Sigmoid colon (tissue), 6 donors: ENCODE measurements at regions not wholly inside any gene's neighbourhood (a gene's known extent, or its start where the extent isn't known, plus 50 kb on each side); places are given as distances from the start of the nearest gene placed in this dataset.
"Not testable (repeated sequence)": the region's sequence is repeated elsewhere in the genome, so short reads cannot be mapped to it uniquely, and the experiment has no call there.

Source experiments
- DNase-seq: peaks from one replicate; pipeline ENCODE4 v3.0.0-alpha.2; 2019
- H3K27ac ChIP-seq, 4 donors: fragments of 200-600 bp; sonication (generic); one replicate each; pipeline ENCODE4 v1.5.1; 2016 to 2019; ENCODE audit warnings: mild to moderate bottlenecking in 1 of 4
- H3K27me3 ChIP-seq, 3 donors: fragments of 200-600 bp; sonication (generic); one replicate each; pipeline ENCODE4 v1.5.1; 2019; ENCODE audit warnings: mild to moderate bottlenecking in 1 of 3
- H3K36me3 ChIP-seq, 4 donors: fragments of 200-600 bp; sonication (generic); one replicate each; pipeline ENCODE4 v1.5.1; 2016 to 2019
- H3K4me1 ChIP-seq, 4 donors: fragments of 200-600 bp; sonication (generic); one replicate each; pipeline ENCODE4 v1.5.1; 2017 to 2019
- H3K4me3 ChIP-seq, 4 donors: fragments of 200-600 bp; sonication (generic); one replicate each; pipeline ENCODE4 v1.5.1; 2017 to 2019; ENCODE audit warnings: mild to moderate bottlenecking in 2 of 4, moderate library complexity in 1 of 4
- H3K9me3 ChIP-seq, 4 donors: fragments of 200-600 bp in 3 of 4; sonication (generic) in 3 of 4; one replicate each; pipeline versions ENCODE4 v1.5.1 to v1.6.1; 2013 to 2019
- EP300 ChIP-seq, 4 donors: sonication (generic); formaldehyde crosslinking; IDR thresholded peaks; one replicate each; pipeline ENCODE4 v1.6.1; 2017; ENCODE audit warnings: antibody characterized with exemption in 4 of 4
- POLR2A ChIP-seq, 2 donors: fragments of 450-650 bp; IDR thresholded peaks; one replicate each; pipeline ENCODE4 v1.6.1; 2016; ENCODE audit warnings: antibody characterized with exemption in 2 of 2, mild to moderate bottlenecking in 2 of 2, moderate library complexity in 2 of 2
- POLR2AphosphoS5 ChIP-seq, 4 donors: sonication (generic); formaldehyde crosslinking; IDR thresholded peaks; one replicate each; pipeline ENCODE4 v1.6.1; 2017; ENCODE audit warnings: antibody characterized with exemption in 4 of 4
- WGBS, 2 donors: extraction: QIAGEN DNeasy Blood & Tissue Kit; methylation state at CpG; one replicate each; pipeline ENCODE4 v1.1.7; 2013; 5-methylcytosine and 5-hydroxymethylcytosine counted together
- intact Hi-C: fragments of 100-400 bp; cut with DNase I; formaldehyde crosslinking; loops from one replicate; pipeline ENCODE4 v1.15.1; 2023
- TF ChIP-seq, protein P1 (sequence below), 4 experiments: fragments of 450-650 bp in 3 of 4; fragments of 200-600 bp in 1 of 4; IDR thresholded peaks; one replicate each; pipeline ENCODE4 v1.5.1; 2016 to 2019; ENCODE audit warnings: antibody characterized with exemption in 4 of 4, mild to moderate bottlenecking in 3 of 4, moderate library complexity in 2 of 4
- donor health status: healthy with polysubstance abuse.
- donor health status: healthy.

DNA sequence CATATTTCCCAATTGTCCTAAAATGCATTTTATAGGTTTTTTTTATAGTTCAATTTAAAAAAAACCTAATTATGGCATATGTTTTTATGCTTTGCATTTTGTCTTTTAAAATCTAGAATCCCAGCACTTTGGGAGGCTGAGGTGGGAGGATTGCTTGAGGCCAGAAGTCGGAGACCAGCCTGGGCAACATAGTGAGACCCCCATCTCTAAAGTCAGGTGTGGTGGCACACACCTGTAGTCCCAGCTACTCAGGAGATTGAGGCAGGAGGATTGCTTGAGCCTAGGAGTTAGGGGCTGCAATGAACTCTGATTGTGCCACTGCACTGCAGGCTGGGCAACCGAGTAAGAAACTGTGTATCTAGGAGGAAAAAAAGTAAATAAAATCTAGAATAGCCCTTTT lies 137.2 kb upstream of the POU3F1 start:
- Histone ChIP-seq H3K27me3 (peaks cover 0 to 4% (median 0%) of the 10 kb centered on the region in 3 donors), H3K4me1 (no peaks in the 10 kb centered on the region), H3K27ac (no peak overlapping the region), H3K9me3 (peaks cover 0 to 3% (median 0%) of the 10 kb centered on the region in 4 donors), H3K36me3 (no peaks in the 10 kb centered on the region), H3K4me3 (no peak overlapping the region)
- WGBS, 2 donors, result 51 to 79% methylated on average over 2 of the region's 2 CpGs
- DNase-seq, result no peak
- TF ChIP-seq POLR2AphosphoS5 (IDR thresholded peaks at IDR 0.05) (no peak), EP300 (IDR thresholded peaks at IDR 0.05) (no peak), POLR2A (IDR thresholded peaks at IDR 0.05) (no peak)
- TF ChIP-seq, protein P1, sequence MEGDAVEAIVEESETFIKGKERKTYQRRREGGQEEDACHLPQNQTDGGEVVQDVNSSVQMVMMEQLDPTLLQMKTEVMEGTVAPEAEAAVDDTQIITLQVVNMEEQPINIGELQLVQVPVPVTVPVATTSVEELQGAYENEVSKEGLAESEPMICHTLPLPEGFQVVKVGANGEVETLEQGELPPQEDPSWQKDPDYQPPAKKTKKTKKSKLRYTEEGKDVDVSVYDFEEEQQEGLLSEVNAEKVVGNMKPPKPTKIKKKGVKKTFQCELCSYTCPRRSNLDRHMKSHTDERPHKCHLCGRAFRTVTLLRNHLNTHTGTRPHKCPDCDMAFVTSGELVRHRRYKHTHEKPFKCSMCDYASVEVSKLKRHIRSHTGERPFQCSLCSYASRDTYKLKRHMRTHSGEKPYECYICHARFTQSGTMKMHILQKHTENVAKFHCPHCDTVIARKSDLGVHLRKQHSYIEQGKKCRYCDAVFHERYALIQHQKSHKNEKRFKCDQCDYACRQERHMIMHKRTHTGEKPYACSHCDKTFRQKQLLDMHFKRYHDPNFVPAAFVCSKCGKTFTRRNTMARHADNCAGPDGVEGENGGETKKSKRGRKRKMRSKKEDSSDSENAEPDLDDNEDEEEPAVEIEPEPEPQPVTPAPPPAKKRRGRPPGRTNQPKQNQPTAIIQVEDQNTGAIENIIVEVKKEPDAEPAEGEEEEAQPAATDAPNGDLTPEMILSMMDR (IDR thresholded peaks at IDR 0.05), result no peak
- intact Hi-C loops, result no loop called here

DNA sequence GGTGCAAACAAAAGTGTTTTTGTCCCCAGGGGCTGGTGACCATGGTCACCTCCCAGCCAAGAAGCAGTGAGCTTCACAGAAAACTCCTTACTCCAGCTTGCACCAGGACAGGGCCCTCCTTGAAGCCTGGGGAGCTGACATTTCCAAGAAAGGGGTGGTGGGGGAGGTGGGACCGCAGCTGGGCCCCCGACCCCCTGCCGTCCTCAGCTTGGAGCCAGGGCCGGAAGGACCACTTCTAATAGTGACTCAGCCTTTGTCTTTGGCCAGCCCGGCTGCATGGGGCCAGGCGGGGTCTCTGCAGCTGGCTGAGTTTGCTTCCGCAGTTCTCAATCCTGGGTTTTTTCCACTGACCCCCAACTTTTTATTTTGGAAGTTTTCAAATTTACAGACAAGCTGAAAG lies 136.5 kb upstream of the POU3F1 start:
- no peak for DNase-seq

DNA sequence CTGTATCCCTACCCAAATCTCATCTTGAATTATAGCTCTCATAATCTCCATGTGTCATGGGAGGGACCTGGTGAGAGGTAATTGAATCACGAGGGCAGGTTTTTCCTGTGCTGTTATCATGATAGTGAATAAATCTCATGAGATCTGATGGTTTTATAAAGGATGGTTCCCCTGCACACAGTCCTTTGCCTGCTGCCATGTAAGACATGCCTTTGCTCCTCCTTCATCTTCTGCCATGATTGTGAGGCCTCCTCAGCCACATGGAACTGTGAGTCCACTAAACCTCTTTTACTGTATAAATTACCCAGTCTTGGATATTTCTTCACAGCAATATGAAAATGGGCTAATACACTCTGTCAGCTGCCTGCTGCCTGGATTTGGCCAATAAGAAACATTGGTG lies 133.8 kb upstream of the POU3F1 start:
- H3K4me3 ChIP-seq, H3K9me3 ChIP-seq, DNase-seq, H3K36me3 ChIP-seq, H3K4me1 ChIP-seq, H3K27me3 ChIP-seq, H3K27ac ChIP-seq, intact Hi-C loops: not testable (repeated sequence)
- WGBS, 2 donors, result 58 to 85% methylated on average over 1 of the region's 1 CpG

More for the DNA sequence above, 136.5 kb upstream of the POU3F1 start:
- TF ChIP-seq EP300 (IDR thresholded peaks at IDR 0.05), result no peak
- TF ChIP-seq POLR2AphosphoS5 (IDR thresholded peaks at IDR 0.05), result no peak
- no peak for TF ChIP-seq POLR2A (IDR thresholded peaks at IDR 0.05)
- TF ChIP-seq, protein P1 (IDR thresholded peaks at IDR 0.05), result no peak
- no peak overlapping the region for H3K27ac ChIP-seq
- intact Hi-C loops, result no loop called here
- peaks cover 0 to 4% (median 0%) of the 10 kb centered on the region in 3 donors for H3K27me3 ChIP-seq
- H3K4me1 ChIP-seq, result no peaks in the 10 kb centered on the region
- no peaks in the 10 kb centered on the region for H3K9me3 ChIP-seq
- no peak overlapping the region for H3K4me3 ChIP-seq
- 46 to 50% methylated on average over 7 of the region's 7 CpGs for WGBS, 2 donors
- no peaks in the 10 kb centered on the region for H3K36me3 ChIP-seq

DNA sequence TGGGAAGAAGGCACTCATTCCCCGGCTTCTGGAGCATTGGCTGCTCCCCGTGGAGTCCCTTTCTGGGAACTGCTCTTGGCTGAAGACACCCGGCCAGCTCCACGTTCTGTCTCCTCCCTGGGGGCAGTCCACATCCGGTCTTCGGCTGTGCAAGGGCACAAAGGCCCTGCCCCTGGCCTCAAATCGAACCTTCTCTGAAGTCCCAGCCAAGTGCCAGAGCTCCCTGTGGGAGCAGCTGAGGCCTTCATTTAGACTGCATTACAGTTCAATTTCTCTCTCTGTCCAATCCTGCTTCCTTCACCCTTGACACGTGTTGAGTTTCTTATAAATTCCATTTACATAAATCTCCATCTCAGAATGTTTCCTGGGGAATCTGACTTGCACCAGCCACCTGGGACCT lies 132.9 kb upstream of the POU3F1 start:
- WGBS, 2 donors, result 69 to 70% methylated on average over 8 of the region's 8 CpGs
- TF ChIP-seq, protein P1 (IDR thresholded peaks at IDR 0.05), result no peak
- TF ChIP-seq EP300 (IDR thresholded peaks at IDR 0.05), result no peak
- TF ChIP-seq POLR2A (IDR thresholded peaks at IDR 0.05), result no peak
- no peak for TF ChIP-seq POLR2AphosphoS5 (IDR thresholded peaks at IDR 0.05)

DNA sequence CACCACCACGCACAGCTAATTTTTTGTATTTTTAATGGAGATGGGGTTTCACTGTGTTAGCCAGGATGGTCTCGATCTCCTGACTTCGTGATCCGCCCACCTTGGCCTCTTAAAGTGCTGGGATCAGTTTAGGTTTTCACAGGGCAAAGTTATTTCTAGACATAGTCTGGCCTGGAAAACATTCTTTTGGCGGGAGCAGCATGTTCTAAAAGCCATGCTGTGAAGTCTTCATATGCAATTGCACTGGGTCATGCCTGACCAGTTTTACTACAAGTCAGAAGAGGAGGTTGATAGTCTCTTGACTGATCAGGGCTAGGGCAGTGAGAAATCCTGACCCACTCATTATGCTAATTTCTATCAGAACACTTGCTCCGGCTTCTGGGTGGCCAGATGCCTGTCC lies 131.6 kb upstream of the POU3F1 start:
- H3K4me1 ChIP-seq, result no peaks in the 10 kb centered on the region
- TF ChIP-seq EP300 (IDR thresholded peaks at IDR 0.05) (no peak), POLR2AphosphoS5 (IDR thresholded peaks at IDR 0.05) (no peak), POLR2A (IDR thresholded peaks at IDR 0.05) (no peak)
- TF ChIP-seq, protein P1 (IDR thresholded peaks at IDR 0.05), result no peak
- no peak overlapping the region for H3K27ac ChIP-seq
- no peaks in the 10 kb centered on the region for H3K36me3 ChIP-seq
- DNase-seq, result no peak
- H3K9me3 ChIP-seq, result no peaks in the 10 kb centered on the region
- 82 to 89% methylated on average over 6 of the region's 6 CpGs for WGBS, 2 donors
- H3K27me3 ChIP-seq, result peaks cover 0 to 4% (median 0%) of the 10 kb centered on the region in 3 donors
- H3K4me3 ChIP-seq, result no peak overlapping the region
- intact Hi-C loops, result no loop called here

More for the DNA sequence above, 132.9 kb upstream of the POU3F1 start:
- Histone ChIP-seq H3K4me3 (no peak overlapping the region), H3K4me1 (no peaks in the 10 kb centered on the region), H3K9me3 (no peaks in the 10 kb centered on the region), H3K27ac (no peak overlapping the region), H3K27me3 (peaks cover 0 to 4% (median 0%) of the 10 kb centered on the region in 3 donors), H3K36me3 (no peaks in the 10 kb centered on the region)
- intact Hi-C loops, result no loop called here
- no peak for DNase-seq
